ENCODE measurements at regions not wholly inside any gene's neighbourhood (a gene's known extent, or its start where the extent isn't known, plus 50 kb on each side); places are given as distances from the start of the nearest gene placed in this dataset.

DNA sequence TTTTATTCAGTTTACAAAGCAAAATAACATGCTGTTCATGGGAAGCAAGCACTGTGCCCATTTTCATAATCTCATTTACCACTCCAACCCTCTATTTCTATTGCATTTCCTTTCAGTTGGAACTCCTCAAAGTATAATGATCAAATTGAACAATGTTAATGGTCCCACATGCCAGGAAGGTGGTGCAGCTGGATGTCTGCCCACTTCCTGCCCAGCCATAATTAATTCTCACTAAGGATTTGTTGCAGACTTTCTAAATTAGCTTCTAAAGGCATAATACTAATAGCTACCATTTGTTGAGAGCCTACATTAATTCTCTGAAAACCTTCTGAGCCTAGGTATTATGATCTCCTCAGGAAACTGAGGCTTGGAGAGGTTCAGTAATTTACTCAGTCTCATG lies 316.1 kb upstream of the TPM1 start:
- Mint-ChIP-seq H3K4me3 (ENCODE audit: unreplicated experiment) (no peak overlapping the region), H3K27ac (ENCODE audit: unreplicated experiment) (no peak overlapping the region), H3K27me3 (ENCODE audit: low read depth, unreplicated experiment) (no peaks in the 10 kb centered on the region), H3K4me1 (ENCODE audit: low read depth, unreplicated experiment) (no peaks in the 10 kb centered on the region), H3K36me3 (ENCODE audit: low read depth, unreplicated experiment) (peaks cover 33% of the 10 kb centered on the region), H3K9me3 (ENCODE audit: unreplicated experiment) (peaks cover 10% of the 10 kb centered on the region)
- DNase-seq (ENCODE audit: low read depth), result no peak
- Histone ChIP-seq H3K27ac (ENCODE audit: low read depth, low read length) (no peak overlapping the region), H3K79me2 (ENCODE audit: insufficient read depth, low read length) (no peaks in the 10 kb centered on the region), H4K20me1 (ENCODE audit: insufficient read depth, low read length) (no peaks in the 10 kb centered on the region), H2AFZ (ENCODE audit: low read depth, low read length) (no peak overlapping the region), H3K27me3 (ENCODE audit: insufficient read depth, low read length) (no peaks in the 10 kb centered on the region), H3K9ac (ENCODE audit: low read length) (no peak overlapping the region), H3K9me3 (ENCODE audit: insufficient read depth, low read depth, low read length) (no peaks in the 10 kb centered on the region), H3K4me3 (ENCODE audit: insufficient read depth, low read depth, low read length) (no peak overlapping the region), H3K4me2 (ENCODE audit: low read length) (no peak overlapping the region), H3K36me3 (ENCODE audit: insufficient read depth, low read length) (no peaks in the 10 kb centered on the region), H3K4me1 (ENCODE audit: insufficient read depth, low read length) (no peaks in the 10 kb centered on the region)
- FAIRE-seq, result no peak
- TF ChIP-seq EZH2 (IDR thresholded peaks at IDR 0.05; ENCODE audit: insufficient read depth, low read length), result no peak
- no peak for TF ChIP-seq CTCF (IDR thresholded peaks at IDR 0.05; ENCODE audit: insufficient read depth, low read depth, low read length)

GRCh38 chr15:62727501-62727900 lies 315.0 kb upstream of the TPM1 start:
- no peak overlapping the region for H3K27ac ChIP-seq (ENCODE audit: low read depth, low read length)
- no peak for FAIRE-seq
- no peaks in the 10 kb centered on the region for H4K20me1 ChIP-seq (ENCODE audit: insufficient read depth, low read length)
- H3K4me2 ChIP-seq (ENCODE audit: low read length), result no peak overlapping the region
- H3K4me3 Mint-ChIP-seq (ENCODE audit: unreplicated experiment), result no peak overlapping the region
- H3K27ac Mint-ChIP-seq (ENCODE audit: unreplicated experiment), result no peak overlapping the region
- H3K27me3 Mint-ChIP-seq (ENCODE audit: low read depth, unreplicated experiment), result no peaks in the 10 kb centered on the region
- H3K79me2 ChIP-seq (ENCODE audit: insufficient read depth, low read length), result no peaks in the 10 kb centered on the region
- no peaks in the 10 kb centered on the region for H3K4me1 Mint-ChIP-seq (ENCODE audit: low read depth, unreplicated experiment)
- DNase-seq (ENCODE audit: low read depth), result no peak
- H2AFZ ChIP-seq (ENCODE audit: low read depth, low read length), result no peak overlapping the region
- no peak overlapping the region for H3K9ac ChIP-seq (ENCODE audit: low read length)
- H3K4me1 ChIP-seq (ENCODE audit: insufficient read depth, low read length), result no peaks in the 10 kb centered on the region
- H3K36me3 ChIP-seq (ENCODE audit: insufficient read depth, low read length), result no peaks in the 10 kb centered on the region
- peaks cover 33% of the 10 kb centered on the region for H3K36me3 Mint-ChIP-seq (ENCODE audit: low read depth, unreplicated experiment)
- TF ChIP-seq CTCF (IDR thresholded peaks at IDR 0.05; ENCODE audit: insufficient read depth, low read depth, low read length), result no peak
- TF ChIP-seq EZH2 (IDR thresholded peaks at IDR 0.05; ENCODE audit: insufficient read depth, low read length), result no peak
- no peaks in the 10 kb centered on the region for H3K9me3 ChIP-seq (ENCODE audit: insufficient read depth, low read depth, low read length)
- peaks cover 10% of the 10 kb centered on the region for H3K9me3 Mint-ChIP-seq (ENCODE audit: unreplicated experiment)
- H3K4me3 ChIP-seq (ENCODE audit: insufficient read depth, low read depth, low read length), result no peak overlapping the region
- H3K27me3 ChIP-seq (ENCODE audit: insufficient read depth, low read length), result no peaks in the 10 kb centered on the region

DNA sequence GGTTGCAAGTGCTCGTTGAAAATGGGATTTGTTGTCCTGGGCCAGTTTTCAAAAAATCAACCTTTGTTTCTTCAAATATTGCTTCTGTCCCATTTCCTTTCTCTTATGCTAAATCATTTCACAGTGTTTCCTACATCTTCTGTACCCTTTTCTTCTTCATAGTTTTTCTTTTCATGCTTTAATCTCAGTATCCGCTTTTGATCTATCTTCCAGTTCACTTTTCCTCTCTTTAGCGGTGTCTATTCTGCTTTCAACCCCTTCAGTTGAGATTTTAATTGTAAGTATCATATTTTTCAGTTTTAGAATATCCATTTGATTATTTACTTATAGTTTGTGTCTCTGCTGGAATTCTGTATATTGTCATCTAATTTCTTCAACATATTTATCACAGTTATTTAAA lies 311.7 kb upstream of the TPM1 start:
- H3K4me3 ChIP-seq (ENCODE audit: insufficient read depth, low read depth, low read length), result no peak overlapping the region
- H3K36me3 ChIP-seq (ENCODE audit: insufficient read depth, low read length), result no peaks in the 10 kb centered on the region
- no peak overlapping the region for H3K4me3 Mint-ChIP-seq (ENCODE audit: unreplicated experiment)
- peaks cover 10% of the 10 kb centered on the region for H3K9me3 Mint-ChIP-seq (ENCODE audit: unreplicated experiment)
- H3K4me1 Mint-ChIP-seq (ENCODE audit: low read depth, unreplicated experiment), result no peaks in the 10 kb centered on the region
- no peak overlapping the region for H3K27ac Mint-ChIP-seq (ENCODE audit: unreplicated experiment)
- H3K9ac ChIP-seq (ENCODE audit: low read length), result no peak overlapping the region
- no peaks in the 10 kb centered on the region for H3K27me3 ChIP-seq (ENCODE audit: insufficient read depth, low read length)
- peaks cover 25% of the 10 kb centered on the region for H3K36me3 Mint-ChIP-seq (ENCODE audit: low read depth, unreplicated experiment)
- no peak for DNase-seq (ENCODE audit: low read depth)
- H3K9me3 ChIP-seq (ENCODE audit: insufficient read depth, low read depth, low read length), result no peaks in the 10 kb centered on the region
- H4K20me1 ChIP-seq (ENCODE audit: insufficient read depth, low read length), result no peaks in the 10 kb centered on the region
- no peaks in the 10 kb centered on the region for H3K27me3 Mint-ChIP-seq (ENCODE audit: low read depth, unreplicated experiment)
- H3K27ac ChIP-seq (ENCODE audit: low read depth, low read length), result no peak overlapping the region
- no peaks in the 10 kb centered on the region for H3K4me1 ChIP-seq (ENCODE audit: insufficient read depth, low read length)
- TF ChIP-seq CTCF (IDR thresholded peaks at IDR 0.05; ENCODE audit: insufficient read depth, low read depth, low read length), result no peak
- no peak for FAIRE-seq
- no peak overlapping the region for H2AFZ ChIP-seq (ENCODE audit: low read depth, low read length)
- H3K79me2 ChIP-seq (ENCODE audit: insufficient read depth, low read length), result no peaks in the 10 kb centered on the region
- no peak overlapping the region for H3K4me2 ChIP-seq (ENCODE audit: low read length)
